ENCODE measurements at regions not wholly inside any gene's neighbourhood (a gene's known extent, or its start where the extent isn't known, plus 50 kb on each side); places are given as distances from the start of the nearest gene placed in this dataset.

GRCh38 chr7:26489906-26490639 lies 198.4 kb downstream of the SNX10 start:
- FAIRE-seq: no peak

GRCh38 chr7:26490640-26491624 lies 199.3 kb downstream of the SNX10 start:
- FAIRE-seq: no peak
- no peak for DNase-seq (ENCODE audit: insufficient read length)
- no peak for TF ChIP-seq POLR2A (IDR thresholded peaks at IDR 0.05; ENCODE audit: low read depth, low read length)
- no peak for TF ChIP-seq POLR2AphosphoS5 (IDR thresholded peaks at IDR 0.05; ENCODE audit: low read depth, low read length)
- TF ChIP-seq TAF1 (IDR thresholded peaks at IDR 0.05; ENCODE audit: borderline replicate concordance, low read depth, low read length): no peak

More at GRCh38 chr7:26489906-26490639, 198.4 kb downstream of the SNX10 start:
- TF ChIP-seq POLR2A (IDR thresholded peaks at IDR 0.05; ENCODE audit: low read depth, low read length) (no peak), TAF1 (IDR thresholded peaks at IDR 0.05; ENCODE audit: borderline replicate concordance, low read depth, low read length) (no peak), POLR2AphosphoS5 (IDR thresholded peaks at IDR 0.05; ENCODE audit: low read depth, low read length) (no peak)
- DNase-seq (ENCODE audit: insufficient read length): no peak

DNA sequence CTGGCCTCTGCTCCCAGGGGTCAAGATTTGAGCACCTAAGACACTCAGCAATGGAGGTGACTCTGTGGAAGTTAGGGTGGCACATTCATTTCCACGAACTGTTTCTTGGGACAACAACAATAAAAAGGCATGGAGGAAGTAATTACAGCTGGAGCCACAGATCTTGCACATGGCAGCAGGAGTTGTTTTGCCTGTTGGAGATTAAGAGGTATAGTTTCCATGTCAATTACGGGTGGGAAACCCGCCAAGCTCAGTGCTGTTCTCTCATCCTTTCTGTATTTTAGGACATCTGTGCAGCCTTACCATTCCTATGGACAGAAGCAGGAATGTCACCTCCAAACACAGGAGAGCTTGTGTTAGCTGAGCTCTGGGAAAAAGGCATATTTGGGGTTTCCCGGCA lies 201.2 kb downstream of the SNX10 start:
- FAIRE-seq (no peak), DNase-seq (ENCODE audit: insufficient read length) (no peak)
- TF ChIP-seq TAF1 (IDR thresholded peaks at IDR 0.05; ENCODE audit: borderline replicate concordance, low read depth, low read length) (no peak), POLR2AphosphoS5 (IDR thresholded peaks at IDR 0.05; ENCODE audit: low read depth, low read length) (no peak), POLR2A (IDR thresholded peaks at IDR 0.05; ENCODE audit: low read depth, low read length) (no peak)

DNA sequence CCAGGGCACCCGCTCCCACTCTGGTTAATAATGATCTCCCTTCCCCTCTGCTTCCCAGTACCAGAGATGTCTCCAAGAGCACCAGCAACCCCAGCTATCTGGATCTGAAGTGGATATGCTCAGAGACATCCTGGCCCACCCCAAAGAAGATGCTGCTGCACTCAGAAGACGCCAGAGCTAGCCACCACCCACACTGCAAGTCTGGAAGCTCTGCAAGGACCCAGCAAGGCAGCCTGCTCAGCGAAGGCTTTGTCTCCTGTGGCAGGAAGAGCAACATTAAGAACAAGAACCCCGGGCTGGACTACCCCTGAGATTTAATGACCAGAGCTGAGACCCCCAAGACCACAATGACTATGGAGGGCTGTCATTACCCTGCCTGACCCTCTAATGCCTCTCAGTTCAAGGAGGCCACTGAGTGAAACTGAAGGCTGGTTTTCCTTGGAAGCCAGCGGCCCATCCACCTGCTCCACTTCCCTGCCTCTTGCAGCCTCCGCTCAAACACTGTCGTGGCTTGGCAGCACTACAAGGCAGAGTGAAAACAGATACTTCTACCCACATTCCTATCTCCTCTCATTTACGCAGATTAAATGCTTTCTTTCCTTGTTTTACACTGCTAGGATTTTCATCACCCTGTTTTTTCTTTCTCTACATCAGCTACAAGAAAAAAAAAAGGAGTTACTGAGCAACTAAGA lies 202.2 kb downstream of the SNX10 start:
- FAIRE-seq (no peak), DNase-seq (ENCODE audit: insufficient read length) (no peak)
- TF ChIP-seq POLR2A (IDR thresholded peaks at IDR 0.05; ENCODE audit: low read depth, low read length) (no peak), POLR2AphosphoS5 (IDR thresholded peaks at IDR 0.05; ENCODE audit: low read depth, low read length) (no peak), TAF1 (IDR thresholded peaks at IDR 0.05; ENCODE audit: borderline replicate concordance, low read depth, low read length) (no peak)

DNA sequence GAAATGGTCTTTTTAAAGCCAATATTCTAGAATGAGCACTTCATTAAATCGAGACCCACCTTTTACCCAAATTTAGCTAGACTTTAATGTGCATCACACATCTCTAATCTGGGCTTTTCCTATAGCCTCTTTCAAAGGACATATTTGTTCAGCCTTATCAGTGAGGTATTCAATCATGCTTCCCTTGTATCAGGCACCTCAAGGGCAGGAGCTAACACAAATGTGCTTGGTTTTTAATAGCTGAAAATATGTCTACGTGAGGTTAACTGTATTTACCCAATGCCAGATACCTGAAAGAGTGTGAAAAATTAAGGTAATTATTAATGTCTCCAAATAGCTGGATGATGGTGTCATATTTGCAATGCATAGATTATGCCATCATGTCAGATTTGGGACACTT lies 203.9 kb downstream of the SNX10 start:
- FAIRE-seq (no peak), DNase-seq (ENCODE audit: insufficient read length) (no peak)
- TF ChIP-seq TAF1 (IDR thresholded peaks at IDR 0.05; ENCODE audit: borderline replicate concordance, low read depth, low read length) (no peak), POLR2A (IDR thresholded peaks at IDR 0.05; ENCODE audit: low read depth, low read length) (no peak)

- no peak for FAIRE-seq
- no peak for TF ChIP-seq TAF1 (IDR thresholded peaks at IDR 0.05; ENCODE audit: borderline replicate concordance, low read depth, low read length)
- no peak for TF ChIP-seq POLR2A (IDR thresholded peaks at IDR 0.05; ENCODE audit: low read depth, low read length)
- TF ChIP-seq POLR2AphosphoS5 (IDR thresholded peaks at IDR 0.05; ENCODE audit: low read depth, low read length): no peak
These were observed 206.3 kb downstream of the SNX10 start for GRCh38 chr7:26497801-26498596.

DNA sequence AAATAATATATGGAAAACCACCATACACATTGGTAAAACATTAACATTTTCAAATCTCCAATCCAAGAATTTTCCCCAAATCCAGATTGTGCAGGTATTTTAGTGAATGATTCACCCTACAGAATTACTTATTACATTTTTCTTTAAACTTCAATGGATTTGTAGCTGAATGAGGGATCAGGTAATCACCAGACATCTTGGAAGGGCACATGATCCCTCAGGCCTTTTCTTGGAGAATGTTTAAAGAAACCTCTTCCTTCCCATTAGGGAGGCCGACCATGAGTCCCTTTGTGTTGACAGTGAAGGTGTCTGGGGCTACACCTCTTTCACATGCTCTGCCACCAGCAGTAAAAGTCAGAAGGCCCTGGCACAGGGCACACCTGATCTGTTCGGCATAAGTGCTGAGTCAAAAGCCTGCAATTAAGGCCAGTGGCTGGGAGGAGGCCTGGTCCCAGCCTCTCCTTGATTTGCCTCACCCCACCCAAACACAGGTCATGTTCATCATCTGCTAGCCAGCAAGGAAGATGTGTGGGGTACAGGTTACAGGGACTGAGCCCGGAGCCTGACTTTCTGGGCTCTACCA lies 207.7 kb downstream of the SNX10 start:
- no peak for FAIRE-seq

More at GRCh38 chr7:26497801-26498596, 206.3 kb downstream of the SNX10 start:
- no peak for DNase-seq (ENCODE audit: insufficient read length)

DNA sequence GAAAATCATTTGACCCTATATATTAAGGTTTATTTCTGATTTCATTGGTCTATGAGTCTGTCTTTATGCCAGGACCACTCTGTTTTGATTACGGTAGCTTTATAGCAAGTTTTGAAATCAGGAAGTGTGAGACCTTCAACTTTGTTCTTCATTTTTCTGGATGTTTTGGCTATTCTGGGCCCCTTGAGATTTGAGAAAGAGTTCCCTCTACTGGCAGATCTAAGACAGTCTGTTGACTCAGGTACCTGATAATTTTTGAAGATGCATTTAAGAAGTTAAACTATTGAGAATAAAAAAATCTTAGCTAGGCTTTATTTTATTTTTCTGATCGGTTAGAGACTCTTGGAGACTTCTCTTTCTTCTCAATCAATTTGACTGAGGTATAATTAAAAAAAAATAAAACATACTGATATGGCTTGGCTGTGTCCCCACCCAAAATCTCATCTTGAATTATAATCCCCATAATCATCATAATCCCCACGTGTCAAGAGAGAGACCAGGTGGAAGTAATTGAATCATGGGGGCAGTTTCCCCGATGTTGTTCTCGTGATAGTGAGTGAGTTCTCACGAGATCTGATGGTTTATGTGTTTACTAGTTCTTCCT lies 209.2 kb downstream of the SNX10 start:
- no peak for DNase-seq (ENCODE audit: insufficient read length)
- TF ChIP-seq POLR2AphosphoS5 (IDR thresholded peaks at IDR 0.05; ENCODE audit: low read depth, low read length) (no peak), POLR2A (IDR thresholded peaks at IDR 0.05; ENCODE audit: low read depth, low read length) (no peak), TAF1 (IDR thresholded peaks at IDR 0.05; ENCODE audit: borderline replicate concordance, low read depth, low read length) (no peak)
- no peak for FAIRE-seq

More for the DNA sequence above, 207.7 kb downstream of the SNX10 start:
- DNase-seq (ENCODE audit: insufficient read length): no peak
- TF ChIP-seq POLR2A (IDR thresholded peaks at IDR 0.05; ENCODE audit: low read depth, low read length) (no peak), POLR2AphosphoS5 (IDR thresholded peaks at IDR 0.05; ENCODE audit: low read depth, low read length) (no peak), TAF1 (IDR thresholded peaks at IDR 0.05; ENCODE audit: borderline replicate concordance, low read depth, low read length) (no peak)

DNA sequence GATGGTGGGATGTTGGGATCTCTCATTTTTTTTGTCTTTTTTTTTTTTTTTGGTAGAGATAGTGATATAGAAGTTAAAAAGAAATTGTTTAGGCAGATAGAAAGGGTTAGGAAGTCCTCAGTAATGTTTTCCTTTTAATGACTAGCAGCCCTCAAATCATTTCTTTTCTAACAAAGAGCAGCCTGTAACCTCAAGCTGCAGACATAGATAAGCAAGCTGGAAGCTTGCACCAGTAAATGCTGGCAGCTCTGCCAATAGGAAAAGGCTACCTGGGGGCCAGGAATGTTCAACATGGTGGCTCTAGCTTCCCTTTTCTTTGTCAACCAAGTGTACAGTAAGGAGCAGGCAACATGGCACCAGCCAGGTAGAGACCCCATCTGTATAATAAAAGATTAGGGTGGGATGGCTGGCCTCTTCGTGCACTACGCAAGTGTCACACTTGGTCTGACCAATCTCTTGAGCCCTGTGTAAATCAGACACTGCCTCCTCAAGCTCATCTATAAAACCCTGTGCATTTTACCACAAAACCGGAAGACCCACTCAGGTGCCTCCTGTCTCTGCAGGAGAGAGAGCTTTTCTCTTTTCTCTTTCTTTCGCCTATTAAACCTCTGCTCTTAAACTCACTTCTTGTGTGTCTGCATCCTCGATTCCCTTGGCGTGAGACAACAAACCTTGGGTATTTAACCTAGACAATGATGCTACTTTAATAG lies 212.9 kb downstream of the SNX10 start:
- FAIRE-seq: no peak
- no peak for DNase-seq (ENCODE audit: insufficient read length)
- no peak for TF ChIP-seq POLR2A (IDR thresholded peaks at IDR 0.05; ENCODE audit: low read depth, low read length)
- no peak for TF ChIP-seq TAF1 (IDR thresholded peaks at IDR 0.05; ENCODE audit: borderline replicate concordance, low read depth, low read length)
- no peak for TF ChIP-seq POLR2AphosphoS5 (IDR thresholded peaks at IDR 0.05; ENCODE audit: low read depth, low read length)

All from GM12892 (cell line).